H9 (cell line): ENCODE measurements at regions not wholly inside any gene's neighbourhood (a gene's known extent, or its start where the extent isn't known, plus 50 kb on each side); places are given as distances from the start of the nearest gene placed in this dataset.

Experiments used
- DNase-seq: peaks from one replicate; pipeline ENCODE4 v3.0.0-alpha.2; 2017
- H2AFZ ChIP-seq: one replicate; pipeline ENCODE4 v1.6.1; 2013; ENCODE audit warnings: mild to moderate bottlenecking, low read length, control low read depth, moderate library complexity
- H2AK5ac ChIP-seq: 2 replicates; pipeline ENCODE4 v1.6.1; 2013; ENCODE audit warnings: low read length, control low read depth, mixed read lengths; ENCODE audit not compliant: insufficient read length
- H2BK120ac ChIP-seq: one replicate; pipeline ENCODE4 v1.6.1; 2013; ENCODE audit warnings: low read depth, mild to moderate bottlenecking, low read length, control low read depth, inconsistent platforms; ENCODE audit not compliant: poor library complexity, severe bottlenecking
- H2BK12ac ChIP-seq: 2 replicates; pipeline ENCODE4 v1.6.1; 2013; ENCODE audit warnings: low read length, control low read depth, mixed read lengths, low read depth; ENCODE audit not compliant: insufficient read length
- H2BK15ac ChIP-seq: 2 replicates; pipeline ENCODE4 v1.6.1; 2013; ENCODE audit warnings: low read depth, low read length, control low read depth
- H2BK20ac ChIP-seq: one replicate; pipeline ENCODE4 v1.6.1; 2013; ENCODE audit warnings: low read depth, mild to moderate bottlenecking, low read length, control low read depth, inconsistent platforms; ENCODE audit not compliant: poor library complexity, severe bottlenecking
- H2BK5ac ChIP-seq: 2 replicates; pipeline ENCODE4 v1.6.1; 2013; ENCODE audit warnings: low read length, control low read depth, mixed read lengths; ENCODE audit not compliant: insufficient read length
- H3K14ac ChIP-seq: 2 replicates; pipeline ENCODE4 v1.6.1; 2013; ENCODE audit warnings: low read length, control low read depth; ENCODE audit not compliant: insufficient read depth
- H3K18ac ChIP-seq: 2 replicates; pipeline ENCODE4 v1.6.1; 2013; ENCODE audit warnings: low read depth, mild to moderate bottlenecking, mixed read lengths, low read length, control low read depth; ENCODE audit not compliant: insufficient read length
- H3K23ac ChIP-seq: 2 replicates; pipeline ENCODE4 v1.6.1; 2013; ENCODE audit warnings: low read length, control low read depth, mixed read lengths, low read depth; ENCODE audit not compliant: insufficient read length
- H3K23me2 ChIP-seq: 2 replicates; pipeline ENCODE4 v1.6.1; 2013; ENCODE audit warnings: low read depth, mild to moderate bottlenecking, mixed read lengths, low read length, control low read depth; ENCODE audit not compliant: insufficient read length, poor library complexity, severe bottlenecking
- H3K27ac ChIP-seq: 2 replicates; pipeline ENCODE4 v1.5.1; 2013; ENCODE audit warnings: low read length, control low read depth, mixed read lengths, low read depth; ENCODE audit not compliant: insufficient read length
- H3K27me3 ChIP-seq: 2 replicates; pipeline ENCODE4 v1.6.1; 2013; ENCODE audit warnings: low read length, control low read depth, inconsistent platforms; ENCODE audit not compliant: insufficient read depth
- H3K4ac ChIP-seq: 2 replicates; pipeline ENCODE4 v1.6.1; 2013; ENCODE audit warnings: low read depth, mild to moderate bottlenecking, control low read depth, inconsistent platforms, low read length, moderate library complexity
- H3K4me1 ChIP-seq: 2 replicates; pipeline ENCODE4 v1.6.1; 2013; ENCODE audit warnings: low read length, control low read depth, inconsistent platforms; ENCODE audit not compliant: insufficient read depth
- H3K4me2 ChIP-seq: 2 replicates; pipeline ENCODE4 v1.6.1; 2013; ENCODE audit warnings: low read length, control low read depth, mixed read lengths; ENCODE audit not compliant: insufficient read length, insufficient read depth
- H3K56ac ChIP-seq: 2 replicates; pipeline ENCODE4 v1.6.1; 2013; ENCODE audit warnings: low read depth, mild to moderate bottlenecking, mixed read lengths, low read length, control low read depth; ENCODE audit not compliant: insufficient read length
- H3K79me1 ChIP-seq: 2 replicates; pipeline ENCODE4 v1.6.1; 2013; ENCODE audit warnings: low read depth, mild to moderate bottlenecking, moderate library complexity, low read length, control low read depth, inconsistent platforms; ENCODE audit not compliant: insufficient read depth, poor library complexity, severe bottlenecking
- H3K79me2 ChIP-seq: 2 replicates; pipeline ENCODE4 v1.6.1; 2013; ENCODE audit warnings: low read length, control low read depth, inconsistent platforms; ENCODE audit not compliant: insufficient read depth
- H3K9ac ChIP-seq: 2 replicates; pipeline ENCODE4 v1.6.1; 2013; ENCODE audit warnings: low read length, control low read depth, mixed read lengths; ENCODE audit not compliant: insufficient read length; ENCODE audit errors: extremely low read depth
- H3K9me3 ChIP-seq: one replicate; pipeline ENCODE4 v1.6.1; 2013; ENCODE audit warnings: low read depth, low read length, inconsistent platforms; ENCODE audit not compliant: control insufficient read depth
- H3T11ph ChIP-seq: one replicate; pipeline ENCODE4 v1.6.1; 2013; ENCODE audit warnings: mild to moderate bottlenecking, low read length, control low read depth, inconsistent platforms
- H4K20me1 ChIP-seq: one replicate; pipeline ENCODE4 v1.6.1; 2013; ENCODE audit not compliant: control insufficient read depth, insufficient read length, insufficient read depth
- H4K5ac ChIP-seq: 2 replicates; pipeline ENCODE4 v1.6.1; 2013; ENCODE audit warnings: low read depth, mild to moderate bottlenecking, mixed read lengths, low read length, control low read depth; ENCODE audit not compliant: insufficient read length
- H4K8ac ChIP-seq: replicated peaks from 2 replicates; pipeline ENCODE4 v1.6.1; 2013; ENCODE audit warnings: low read length, control low read depth, mixed read lengths, low read depth; ENCODE audit not compliant: insufficient read length
- H4K91ac ChIP-seq: 2 replicates; pipeline ENCODE4 v1.6.1; 2013; ENCODE audit warnings: low read depth, mild to moderate bottlenecking, moderate library complexity, mixed read lengths, low read length, control low read depth; ENCODE audit not compliant: insufficient read length
- H3K27ac Mint-ChIP-seq, 3 experiments: 2 replicates in 2 of 3; 3 replicates in 1 of 3; pipeline ENCODE4 v1.8.0; 2020 to 2021; ENCODE audit warnings: mixed read lengths in 3 of 3, mild to moderate bottlenecking in 1 of 3, moderate library complexity in 1 of 3
- H3K27me3 Mint-ChIP-seq: 2 replicates; pipeline ENCODE4 v1.8.0; 2021; ENCODE audit warnings: low read depth, mild to moderate bottlenecking, moderate library complexity, mixed read lengths
- H3K36me3 Mint-ChIP-seq, 3 experiments: 2 replicates in 2 of 3; 3 replicates in 1 of 3; pipeline ENCODE4 v1.8.0; 2020 to 2021; ENCODE audit warnings: low read depth in 3 of 3, mixed read lengths in 3 of 3; ENCODE audit not compliant: insufficient read depth in 1 of 3
- H3K4me1 Mint-ChIP-seq, 2 experiments: 2 replicates each; pipeline ENCODE4 v1.8.0; 2020; ENCODE audit warnings: mixed read lengths in 2 of 2
- H3K4me3 Mint-ChIP-seq, 2 experiments: 2 replicates in 1 of 2; 3 replicates in 1 of 2; pipeline ENCODE4 v1.8.0; 2020 to 2021; ENCODE audit warnings: mild to moderate bottlenecking in 2 of 2, mixed read lengths in 2 of 2, moderate library complexity in 1 of 2
- H3K9me3 Mint-ChIP-seq, 2 experiments: 2 replicates in 1 of 2; 3 replicates in 1 of 2; pipeline ENCODE4 v1.8.0; 2020; ENCODE audit warnings: mild to moderate bottlenecking in 2 of 2, mixed read lengths in 2 of 2, moderate library complexity in 1 of 2
- CTCF ChIP-seq: fragments of 200-600 bp; sonication (generic); conservative IDR thresholded peaks from 3 replicates; pipeline ENCODE4 v1.8.0; 2021; ENCODE audit warnings: antibody characterized with exemption, mild to moderate bottlenecking
- WGBS: extraction: QIAGEN DNeasy Blood & Tissue Kit; methylation state at CpG from one replicate; pipeline ENCODE4 v1.1.7; 2013; ENCODE audit warnings: missing lambda C conversion rate, low lambda C conversion rate, mixed read lengths; ENCODE audit not compliant: insufficient read length; ENCODE audit errors: extremely low coverage; 5-methylcytosine and 5-hydroxymethylcytosine counted together

- Mint-ChIP-seq H3K36me3 (no peaks in the 10 kb centered on the region), H3K27ac (no peak overlapping the region), H3K27me3 (peaks cover 85% of the 10 kb centered on the region), H3K9me3 (no peaks in the 10 kb centered on the region), H3K4me1 (no peaks in the 10 kb centered on the region), H3K4me3 (no peak overlapping the region)
- H2BK12ac ChIP-seq: no peak overlapping the region
- no peak overlapping the region for H3K4me2 ChIP-seq
- no peak overlapping the region for H2BK20ac ChIP-seq
- DNase-seq: no peak
- H2BK15ac ChIP-seq: no peak overlapping the region
- H4K20me1 ChIP-seq: no peaks in the 10 kb centered on the region
- H4K91ac ChIP-seq: no peak overlapping the region
- no peak overlapping the region for H3K27ac ChIP-seq
- no CpG with 5 or more reads among the region's 1 CpG for WGBS
- no peak overlapping the region for H2AFZ ChIP-seq
- H4K8ac ChIP-seq: no peak overlapping the region
- no peak overlapping the region for H2AK5ac ChIP-seq
- no peaks in the 10 kb centered on the region for H3K79me1 ChIP-seq
- no peak overlapping the region for H3K4ac ChIP-seq
- no peaks in the 10 kb centered on the region for H3K23me2 ChIP-seq
- H2BK120ac ChIP-seq: no peak overlapping the region
- TF ChIP-seq CTCF: no peak
- no peaks in the 10 kb centered on the region for H3K79me2 ChIP-seq
- no peak overlapping the region for H3K14ac ChIP-seq
- peaks cover 11% of the 10 kb centered on the region for H3K27me3 ChIP-seq
- no peak overlapping the region for H3K18ac ChIP-seq
- H3K56ac ChIP-seq: no peak overlapping the region
- no peak overlapping the region for H3K23ac ChIP-seq
- no peaks in the 10 kb centered on the region for H3K4me1 ChIP-seq
- no peaks in the 10 kb centered on the region for H3K9me3 ChIP-seq
- H4K5ac ChIP-seq: no peak overlapping the region
- no peak overlapping the region for H3K9ac ChIP-seq
- H3T11ph ChIP-seq: no peak overlapping the region
- H2BK5ac ChIP-seq: no peak overlapping the region
Measured at GRCh38 chr7:115218076-115218475, 296.2 kb downstream of the MDFIC start.
